DND-41 (cell line): ENCODE measurements at regions not wholly inside any gene's neighbourhood (a gene's known extent, or its start where the extent isn't known, plus 50 kb on each side); places are given as distances from the start of the nearest gene placed in this dataset.

Source experiments
- ATAC-seq: fragments of 200-7000 bp; cut with Tn5 transposase; 3 replicates; pipeline ENCODE4 v1.9.1; 2021; ENCODE audit warnings: low read depth; ENCODE audit not compliant: insufficient read depth
- DNase-seq: peaks from one replicate; pipeline ENCODE4 v3.0.0-alpha.2; 2020
- H2AFZ ChIP-seq: 2 replicates; pipeline ENCODE4 v1.6.0; 2012; ENCODE audit warnings: low read depth, low read length
- H3K27ac ChIP-seq: 2 replicates; pipeline ENCODE4 v1.5.1; 2012; ENCODE audit warnings: low read length, inconsistent platforms
- H3K27me3 ChIP-seq: fragments of 200-600 bp; sonication (generic); 2 replicates; pipeline ENCODE4 v1.6.0; 2012; ENCODE audit warnings: low read length, mild to moderate bottlenecking, inconsistent platforms; ENCODE audit not compliant: insufficient read depth, poor library complexity
- H3K36me3 ChIP-seq: 2 replicates; pipeline ENCODE4 v1.5.1; 2012; ENCODE audit warnings: low read length, inconsistent platforms; ENCODE audit not compliant: insufficient read depth
- H3K4me1 ChIP-seq: 2 replicates; pipeline ENCODE4 v1.5.1; 2012; ENCODE audit warnings: mild to moderate bottlenecking, low read length; ENCODE audit not compliant: insufficient read depth
- H3K4me2 ChIP-seq: 2 replicates; pipeline ENCODE4 v1.6.0; 2012; ENCODE audit warnings: mild to moderate bottlenecking, moderate library complexity, low read length, inconsistent platforms; ENCODE audit not compliant: insufficient read depth
- H3K4me3 ChIP-seq, 2 experiments: fragments of 200-600 bp in 1 of 2; shearing (Covaris generic) in 1 of 2; 2 replicates each; pipeline ENCODE4 v1.5.1; 2012 to 2016; ENCODE audit warnings: inconsistent platforms in 2 of 2, low read length in 2 of 2, mild to moderate bottlenecking in 2 of 2, low read depth in 1 of 2, moderate library complexity in 1 of 2
- H3K79me2 ChIP-seq: 2 replicates; pipeline ENCODE4 v1.6.0; 2012; ENCODE audit warnings: low read length, inconsistent platforms; ENCODE audit not compliant: insufficient read depth
- H3K9ac ChIP-seq: 2 replicates; pipeline ENCODE4 v1.6.0; 2012; ENCODE audit warnings: low read depth, mild to moderate bottlenecking, inconsistent platforms, low read length, moderate library complexity
- H3K9me3 ChIP-seq: 2 replicates; pipeline ENCODE4 v1.5.1; 2012; ENCODE audit warnings: low read length, moderate library complexity, mild to moderate bottlenecking, inconsistent platforms; ENCODE audit not compliant: insufficient read depth, severe bottlenecking
- H4K20me1 ChIP-seq: 2 replicates; pipeline ENCODE4 v1.6.0; 2012; ENCODE audit warnings: low read length; ENCODE audit not compliant: insufficient read depth
- EZH2 ChIP-seq: IDR thresholded peaks from 3 replicates; pipeline ENCODE4 v1.6.1; 2012; ENCODE audit warnings: borderline replicate concordance, low read depth, mild to moderate bottlenecking, moderate library complexity, low read length, inconsistent platforms; ENCODE audit not compliant: severe bottlenecking
- TF ChIP-seq, protein P1 (sequence below): IDR thresholded peaks from 2 replicates; pipeline ENCODE4 v1.5.1; 2012; ENCODE audit warnings: borderline replicate concordance, low read length, moderate library complexity, mild to moderate bottlenecking; ENCODE audit not compliant: poor library complexity, severe bottlenecking; ENCODE audit errors: extremely low read depth

DNA sequence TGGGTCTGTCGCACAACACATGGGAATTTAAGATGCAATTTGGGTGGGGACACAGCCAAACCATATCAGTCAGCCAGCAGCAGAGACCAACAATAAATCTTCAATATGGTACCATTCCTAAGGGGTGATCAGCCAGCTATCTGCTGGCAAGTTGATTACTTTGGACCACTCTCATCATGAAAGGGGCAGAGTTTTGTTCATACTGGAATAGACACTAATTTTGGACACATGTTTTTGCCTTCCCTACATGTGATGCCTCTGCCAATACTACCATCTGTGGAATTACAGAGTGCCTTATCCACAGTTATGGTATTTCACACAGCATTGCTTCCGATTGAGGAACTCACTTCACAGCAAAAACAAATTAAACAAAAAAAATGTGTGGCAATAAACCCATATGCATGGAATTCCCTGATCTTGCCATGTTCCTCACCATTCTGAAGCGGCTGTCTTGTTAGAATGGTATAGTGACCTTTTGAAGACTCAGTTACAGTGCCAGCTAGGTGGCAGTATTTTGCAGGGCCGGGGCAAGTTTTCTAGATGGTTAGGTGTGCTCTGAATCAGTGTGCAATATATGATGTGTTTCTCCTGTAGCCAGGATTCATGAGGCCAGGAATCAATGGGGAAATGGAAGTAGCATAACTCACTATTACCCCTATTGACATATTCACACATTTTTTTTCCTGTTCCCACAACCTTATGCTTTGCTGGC, 179.0 kb upstream of the IGF1 start:
- Histone ChIP-seq H2AFZ (no peak overlapping the region), H3K79me2 (no peaks in the 10 kb centered on the region), H3K9ac (no peak overlapping the region), H3K4me2 (no peak overlapping the region), H3K27me3 (no peaks in the 10 kb centered on the region), H3K36me3 (no peaks in the 10 kb centered on the region), H3K27ac (no peak overlapping the region), H4K20me1 (no peaks in the 10 kb centered on the region), H3K4me1 (no peaks in the 10 kb centered on the region), H3K4me3 (no peak overlapping the region), H3K9me3 (peaks cover 10% of the 10 kb centered on the region)
- TF ChIP-seq EZH2, result no peak
- TF ChIP-seq, protein P1, sequence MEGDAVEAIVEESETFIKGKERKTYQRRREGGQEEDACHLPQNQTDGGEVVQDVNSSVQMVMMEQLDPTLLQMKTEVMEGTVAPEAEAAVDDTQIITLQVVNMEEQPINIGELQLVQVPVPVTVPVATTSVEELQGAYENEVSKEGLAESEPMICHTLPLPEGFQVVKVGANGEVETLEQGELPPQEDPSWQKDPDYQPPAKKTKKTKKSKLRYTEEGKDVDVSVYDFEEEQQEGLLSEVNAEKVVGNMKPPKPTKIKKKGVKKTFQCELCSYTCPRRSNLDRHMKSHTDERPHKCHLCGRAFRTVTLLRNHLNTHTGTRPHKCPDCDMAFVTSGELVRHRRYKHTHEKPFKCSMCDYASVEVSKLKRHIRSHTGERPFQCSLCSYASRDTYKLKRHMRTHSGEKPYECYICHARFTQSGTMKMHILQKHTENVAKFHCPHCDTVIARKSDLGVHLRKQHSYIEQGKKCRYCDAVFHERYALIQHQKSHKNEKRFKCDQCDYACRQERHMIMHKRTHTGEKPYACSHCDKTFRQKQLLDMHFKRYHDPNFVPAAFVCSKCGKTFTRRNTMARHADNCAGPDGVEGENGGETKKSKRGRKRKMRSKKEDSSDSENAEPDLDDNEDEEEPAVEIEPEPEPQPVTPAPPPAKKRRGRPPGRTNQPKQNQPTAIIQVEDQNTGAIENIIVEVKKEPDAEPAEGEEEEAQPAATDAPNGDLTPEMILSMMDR, result peak; percentile 40
- no peak for ATAC-seq
- DNase-seq, result no peak

DNA sequence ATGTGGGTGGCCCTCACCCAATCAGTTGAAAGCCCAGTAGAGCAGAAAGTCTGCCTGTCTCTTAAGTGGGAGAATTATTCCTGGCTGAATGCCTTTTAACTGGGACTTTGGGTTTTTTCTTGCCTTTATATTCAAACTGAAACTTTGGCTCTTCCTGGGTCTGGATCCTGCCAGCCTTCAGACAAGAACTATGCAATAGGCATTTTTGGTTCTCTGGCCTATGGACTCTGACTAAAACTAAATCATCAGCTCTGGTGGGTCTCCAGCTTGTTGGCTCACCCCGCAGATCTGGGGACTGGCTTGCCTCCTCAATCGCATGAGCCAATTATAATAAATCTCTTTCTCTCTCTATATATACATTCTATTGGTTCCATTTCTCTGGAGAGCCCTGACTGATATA, 173.0 kb upstream of the IGF1 start:
- ATAC-seq (no peak), DNase-seq (no peak)
- H2AFZ ChIP-seq, result no peak overlapping the region
- TF ChIP-seq, protein P1, result no peak
- TF ChIP-seq EZH2, result no peak
- H3K36me3 ChIP-seq, result no peaks in the 10 kb centered on the region
- no peak overlapping the region for H3K27ac ChIP-seq
- no peaks in the 10 kb centered on the region for H3K4me1 ChIP-seq
- H4K20me1 ChIP-seq, result no peaks in the 10 kb centered on the region
- H3K4me2 ChIP-seq, result no peak overlapping the region
- H3K4me3 ChIP-seq, result no peak overlapping the region
- no peaks in the 10 kb centered on the region for H3K79me2 ChIP-seq
- H3K9me3 ChIP-seq, result peaks cover 10% of the 10 kb centered on the region
- H3K9ac ChIP-seq, result no peak overlapping the region
- no peaks in the 10 kb centered on the region for H3K27me3 ChIP-seq

DNA sequence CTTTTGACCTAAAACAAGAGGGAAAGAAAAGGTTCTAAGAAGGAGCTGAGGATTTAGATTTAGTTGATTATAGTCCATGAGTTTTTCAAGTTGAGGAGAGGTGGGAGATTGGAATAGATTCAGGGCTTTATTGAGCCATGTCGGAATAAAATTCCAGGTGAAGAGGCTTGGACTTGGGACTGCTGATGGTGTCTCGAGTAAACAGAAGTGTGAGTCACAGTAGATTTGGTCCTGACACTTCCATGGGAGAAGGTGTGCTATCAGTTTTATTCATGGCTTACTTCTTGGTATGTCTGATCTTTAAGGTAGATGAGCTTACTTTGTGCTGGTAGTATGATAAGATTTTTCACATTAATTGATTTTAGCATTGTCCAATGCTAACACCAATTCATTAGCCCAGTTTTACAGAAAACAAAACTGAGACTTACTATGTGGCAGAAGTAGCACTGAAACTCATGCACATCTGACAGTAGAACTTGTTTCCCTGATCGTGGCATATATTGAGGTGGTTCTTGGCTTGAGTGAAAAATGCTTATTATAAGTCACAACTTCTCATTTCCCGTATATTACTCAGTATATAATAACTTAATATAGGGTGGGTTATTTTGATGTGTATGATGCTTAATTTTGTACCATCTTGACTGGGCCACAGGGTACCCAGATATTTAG, 172.4 kb upstream of the IGF1 start:
- Histone ChIP-seq H3K36me3 (no peaks in the 10 kb centered on the region), H3K4me3 (no peak overlapping the region), H3K4me2 (no peak overlapping the region), H3K4me1 (no peaks in the 10 kb centered on the region), H4K20me1 (no peaks in the 10 kb centered on the region), H3K27ac (no peak overlapping the region), H3K9ac (no peak overlapping the region), H3K79me2 (no peaks in the 10 kb centered on the region), H2AFZ (no peak overlapping the region), H3K9me3 (peaks cover 7% of the 10 kb centered on the region), H3K27me3 (no peaks in the 10 kb centered on the region)
- no peak for TF ChIP-seq EZH2
- TF ChIP-seq, protein P1, result no peak
- ATAC-seq (no peak), DNase-seq (no peak)
